HepG2 (cell line): ENCODE measurements at regions not wholly inside any gene's neighbourhood (a gene's known extent, or its start where the extent isn't known, plus 50 kb on each side); places are given as distances from the start of the nearest gene placed in this dataset.

Source experiments
- ASH2L ChIP-seq: fragments of 300-600, 200-600 bp; sonication (generic); IDR thresholded peaks from 2 replicates; pipeline ENCODE4 v1.7.0; 2017; ENCODE audit warnings: low read depth, mild to moderate bottlenecking, moderate library complexity, mixed read lengths, low read length; ENCODE audit not compliant: insufficient read length
- GATAD2A ChIP-seq: IDR thresholded peaks from 2 replicates; pipeline ENCODE4 v1.6.1; 2016
- ZNF558 ChIP-seq: sonication (generic); formaldehyde crosslinking; IDR thresholded peaks from 2 replicates; pipeline ENCODE4 v1.9.0; 2022; ENCODE audit warnings: mild to moderate bottlenecking, missing genetic modification reagents, borderline replicate concordance
- TF ChIP-seq, protein P1 (sequence below): sonication (generic); formaldehyde crosslinking; IDR thresholded peaks from 2 replicates; pipeline ENCODE4 v1.4.0; 2020; ENCODE audit warnings: mild to moderate bottlenecking, missing genetic modification reagents

- no peak for TF ChIP-seq ZNF558 (CRISPR knock-in tag)
- no peak for TF ChIP-seq ASH2L
- TF ChIP-seq, protein P1, sequence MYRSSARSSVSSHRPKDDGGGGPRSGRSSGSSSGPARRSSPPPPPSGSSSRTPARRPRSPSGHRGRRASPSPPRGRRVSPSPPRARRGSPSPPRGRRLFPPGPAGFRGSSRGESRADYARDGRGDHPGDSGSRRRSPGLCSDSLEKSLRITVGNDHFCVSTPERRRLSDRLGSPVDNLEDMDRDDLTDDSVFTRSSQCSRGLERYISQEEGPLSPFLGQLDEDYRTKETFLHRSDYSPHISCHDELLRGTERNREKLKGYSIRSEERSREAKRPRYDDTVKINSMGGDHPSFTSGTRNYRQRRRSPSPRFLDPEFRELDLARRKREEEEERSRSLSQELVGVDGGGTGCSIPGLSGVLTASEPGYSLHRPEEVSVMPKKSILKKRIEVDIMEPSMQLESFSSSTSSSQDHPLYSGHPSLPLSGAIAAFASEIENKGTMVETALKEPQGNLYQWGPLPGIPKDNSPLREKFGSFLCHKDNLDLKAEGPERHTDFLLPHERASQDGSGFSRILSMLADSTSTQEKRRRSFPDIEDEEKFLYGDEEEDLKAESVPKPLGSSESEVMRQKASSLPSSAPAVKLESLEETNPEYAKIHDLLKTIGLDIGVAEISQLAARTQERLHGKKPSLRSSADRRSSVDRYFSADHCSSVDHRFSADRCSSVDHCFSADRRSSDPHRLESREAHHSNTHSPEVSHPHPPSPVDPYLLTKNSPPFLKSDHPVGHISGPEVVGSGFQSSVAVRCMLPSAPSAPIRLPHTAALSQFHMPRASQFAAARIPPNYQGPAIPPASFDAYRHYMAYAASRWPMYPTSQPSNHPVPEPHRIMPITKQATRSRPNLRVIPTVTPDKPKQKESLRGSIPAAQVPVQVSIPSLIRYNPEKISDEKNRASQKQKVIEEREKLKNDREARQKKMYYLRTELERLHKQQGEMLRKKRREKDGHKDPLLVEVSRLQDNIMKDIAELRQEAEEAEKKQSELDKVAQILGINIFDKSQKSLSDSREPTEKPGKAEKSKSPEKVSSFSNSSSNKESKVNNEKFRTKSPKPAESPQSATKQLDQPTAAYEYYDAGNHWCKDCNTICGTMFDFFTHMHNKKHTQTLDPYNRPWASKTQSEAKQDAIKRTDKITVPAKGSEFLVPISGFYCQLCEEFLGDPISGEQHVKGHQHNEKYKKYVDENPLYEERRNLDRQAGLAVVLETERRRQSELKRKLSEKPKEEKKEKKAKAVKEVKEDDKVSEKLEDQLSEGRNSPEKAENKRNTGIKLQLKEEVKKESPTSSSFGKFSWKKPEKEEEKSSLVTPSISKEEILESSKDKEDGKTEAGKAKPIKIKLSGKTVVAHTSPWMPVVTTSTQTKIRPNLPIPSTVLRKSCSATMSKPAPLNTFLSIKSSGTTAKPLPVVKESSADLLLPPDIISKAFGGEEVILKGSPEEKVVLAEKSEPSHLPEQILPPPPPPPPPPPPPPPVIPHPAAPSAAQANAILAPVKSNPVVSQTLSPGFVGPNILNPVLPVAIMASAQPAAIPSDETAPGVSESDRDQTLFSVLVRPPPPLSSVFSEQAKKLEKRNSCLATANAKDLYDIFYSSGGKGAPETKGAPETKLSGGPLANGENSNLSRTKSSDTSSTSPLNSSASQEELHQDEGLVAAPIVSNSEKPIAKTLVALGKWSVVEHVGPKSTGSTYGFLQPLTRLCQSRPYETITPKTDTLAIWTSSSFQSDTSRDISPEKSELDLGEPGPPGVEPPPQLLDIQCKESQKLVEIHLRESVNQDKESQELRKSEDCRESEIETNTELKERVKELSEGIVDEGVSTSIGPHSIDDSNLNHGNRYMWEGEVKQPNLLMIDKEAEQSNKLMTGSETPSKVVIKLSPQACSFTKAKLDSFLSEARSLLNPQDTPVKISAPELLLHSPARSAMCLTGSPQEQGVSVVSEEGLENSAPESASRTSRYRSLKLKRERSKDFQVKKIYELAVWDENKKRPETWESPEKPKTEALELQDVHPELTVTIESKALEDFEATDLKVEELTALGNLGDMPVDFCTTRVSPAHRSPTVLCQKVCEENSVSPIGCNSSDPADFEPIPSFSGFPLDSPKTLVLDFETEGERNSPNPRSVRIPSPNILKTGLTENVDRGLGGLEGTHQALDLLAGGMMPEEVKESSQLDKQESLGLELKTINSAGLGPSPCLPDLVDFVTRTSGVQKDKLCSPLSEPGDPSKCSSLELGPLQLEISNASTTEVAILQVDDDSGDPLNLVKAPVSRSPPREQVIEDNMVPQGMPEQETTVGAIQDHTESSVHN (CRISPR knock-in tag): no peak
- TF ChIP-seq GATAD2A (CRISPR knock-in tag): no peak
These were observed 311.2 kb downstream of the DHX15 start (continued) for GRCh38 chr4:24273136-24273535.
